Hindlimb muscle (tissue), 1 donor: ENCODE measurements at regions not wholly inside any gene's neighbourhood (a gene's known extent, or its start where the extent isn't known, plus 50 kb on each side); places are given as distances from the start of the nearest gene placed in this dataset.
"Not testable (repeated sequence)": the region's sequence is repeated elsewhere in the genome, so short reads cannot be mapped to it uniquely, and the experiment has no call there.

ENCODE experiments used
- DNase-seq: peaks from one replicate; pipeline ENCODE4 v3.0.0-alpha.2; 2013

GRCh38 chr3:181925841-181926240, 214.1 kb downstream of the SOX2 start:
- DNase-seq: not testable (repeated sequence)

GRCh38 chr3:181929501-181929900, 217.8 kb downstream of the SOX2 start:
- DNase-seq: no peak

- DNase-seq: no peak
Measured at GRCh38 chr3:181930105-181930504, 218.4 kb downstream of the SOX2 start.

- DNase-seq: no peak
Measured at GRCh38 chr3:181932039-181932438, 220.3 kb downstream of the SOX2 start.

GRCh38 chr3:181933052-181933618, 221.4 kb downstream of the SOX2 start:
- no peak for DNase-seq

GRCh38 chr3:181935915-181936314, 224.2 kb downstream of the SOX2 start:
- DNase-seq: no peak

GRCh38 chr3:181936774-181937173, 225.0 kb downstream of the SOX2 start:
- DNase-seq: no peak

- DNase-seq: not testable (repeated sequence)
Measured at GRCh38 chr3:181938580-181938979, 226.9 kb downstream of the SOX2 start.

GRCh38 chr3:181940703-181941102, 229.0 kb downstream of the SOX2 start:
- DNase-seq: no peak

- no peak for DNase-seq
Measured at GRCh38 chr3:181941250-181941649, 229.5 kb downstream of the SOX2 start.

GRCh38 chr3:181943285-181943684, 231.6 kb downstream of the SOX2 start:
- no peak for DNase-seq

- DNase-seq: no peak
Measured at GRCh38 chr3:181947606-181948005, 235.9 kb downstream of the SOX2 start.

GRCh38 chr3:181948286-181948685, 236.6 kb downstream of the SOX2 start:
- no peak for DNase-seq

- DNase-seq: no peak
Measured at GRCh38 chr3:181952221-181952620, 240.5 kb downstream of the SOX2 start.

- DNase-seq: no peak
Measured at GRCh38 chr3:181952929-181953328, 241.2 kb downstream of the SOX2 start.

- DNase-seq: no peak
Measured at GRCh38 chr3:181955566-181955965, 243.8 kb downstream of the SOX2 start.

GRCh38 chr3:181956122-181956521, 244.4 kb downstream of the SOX2 start:
- DNase-seq: no peak

- no peak for DNase-seq
Measured at GRCh38 chr3:181966393-181966792, 254.7 kb downstream of the SOX2 start.

GRCh38 chr3:181969925-181970324, 258.2 kb downstream of the SOX2 start:
- DNase-seq: no peak

GRCh38 chr3:181971424-181971823, 259.7 kb downstream of the SOX2 start:
- DNase-seq: no peak

GRCh38 chr3:181974198-181974597, 262.5 kb downstream of the SOX2 start:
- no peak for DNase-seq

- DNase-seq: no peak
Measured at GRCh38 chr3:181976526-181976925, 264.8 kb downstream of the SOX2 start.

- DNase-seq: no peak
Measured at GRCh38 chr3:181985386-181985785, 273.7 kb downstream of the SOX2 start.

- DNase-seq: no peak
Measured at GRCh38 chr3:181987736-181988135, 276.0 kb downstream of the SOX2 start.

GRCh38 chr3:181998828-181999227, 287.1 kb downstream of the SOX2 start:
- DNase-seq: no peak
